RWPE2 (cell line): ENCODE measurements at regions not wholly inside any gene's neighbourhood (a gene's known extent, or its start where the extent isn't known, plus 50 kb on each side); places are given as distances from the start of the nearest gene placed in this dataset.

Experiments
- ATAC-seq: fragments of 200-7000 bp; cut with Tn5 transposase; 3 replicates; pipeline ENCODE4 v1.9.1; 2021; ENCODE audit warnings: low read depth
- DNase-seq: peaks from one replicate; pipeline ENCODE4 v3.0.0-alpha.2; 2020; ENCODE audit warnings: low spot score
- H3K27ac ChIP-seq: fragments of 450-650 bp; 2 replicates; pipeline ENCODE4 v1.5.1; 2017; ENCODE audit warnings: mild to moderate bottlenecking; ENCODE audit not compliant: poor library complexity, severe bottlenecking
- H3K27me3 ChIP-seq: fragments of 250-450 bp; sonication (Bioruptor Pico); 2 replicates; pipeline ENCODE4 v1.5.1; 2021; ENCODE audit warnings: mild to moderate bottlenecking, moderate library complexity; ENCODE audit not compliant: insufficient read depth, poor library complexity, severe bottlenecking
- H3K36me3 ChIP-seq: fragments of 250-450 bp; sonication (Bioruptor Pico); 2 replicates; pipeline ENCODE4 v1.5.1; 2020; ENCODE audit warnings: low read depth, mild to moderate bottlenecking, moderate library complexity
- H3K4me1 ChIP-seq: fragments of 250-450 bp; sonication (Bioruptor Pico); 2 replicates; pipeline ENCODE4 v1.5.1; 2021; ENCODE audit warnings: mild to moderate bottlenecking, moderate library complexity; ENCODE audit not compliant: insufficient read depth, poor library complexity, severe bottlenecking
- H3K4me3 ChIP-seq: fragments of 250-450 bp; sonication (Bioruptor Pico); 2 replicates; pipeline ENCODE4 v1.5.1; 2021; ENCODE audit warnings: mild to moderate bottlenecking, moderate library complexity; ENCODE audit not compliant: severe bottlenecking
- H3K9me3 ChIP-seq: fragments of 250-450 bp; sonication (Bioruptor Pico); 2 replicates; pipeline ENCODE4 v1.5.1; 2021; ENCODE audit warnings: mild to moderate bottlenecking, moderate library complexity; ENCODE audit not compliant: severe bottlenecking
- TF ChIP-seq, protein P1 (sequence below): fragments of 450-650 bp; IDR thresholded peaks from one replicate; pipeline ENCODE4 v1.5.1; 2017; ENCODE audit warnings: mild to moderate bottlenecking, moderate library complexity; ENCODE audit not compliant: poor library complexity, severe bottlenecking

- peaks cover 25% of the 10 kb centered on the region for H3K4me1 ChIP-seq
- TF ChIP-seq, protein P1, sequence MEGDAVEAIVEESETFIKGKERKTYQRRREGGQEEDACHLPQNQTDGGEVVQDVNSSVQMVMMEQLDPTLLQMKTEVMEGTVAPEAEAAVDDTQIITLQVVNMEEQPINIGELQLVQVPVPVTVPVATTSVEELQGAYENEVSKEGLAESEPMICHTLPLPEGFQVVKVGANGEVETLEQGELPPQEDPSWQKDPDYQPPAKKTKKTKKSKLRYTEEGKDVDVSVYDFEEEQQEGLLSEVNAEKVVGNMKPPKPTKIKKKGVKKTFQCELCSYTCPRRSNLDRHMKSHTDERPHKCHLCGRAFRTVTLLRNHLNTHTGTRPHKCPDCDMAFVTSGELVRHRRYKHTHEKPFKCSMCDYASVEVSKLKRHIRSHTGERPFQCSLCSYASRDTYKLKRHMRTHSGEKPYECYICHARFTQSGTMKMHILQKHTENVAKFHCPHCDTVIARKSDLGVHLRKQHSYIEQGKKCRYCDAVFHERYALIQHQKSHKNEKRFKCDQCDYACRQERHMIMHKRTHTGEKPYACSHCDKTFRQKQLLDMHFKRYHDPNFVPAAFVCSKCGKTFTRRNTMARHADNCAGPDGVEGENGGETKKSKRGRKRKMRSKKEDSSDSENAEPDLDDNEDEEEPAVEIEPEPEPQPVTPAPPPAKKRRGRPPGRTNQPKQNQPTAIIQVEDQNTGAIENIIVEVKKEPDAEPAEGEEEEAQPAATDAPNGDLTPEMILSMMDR = no peak
- no peaks in the 10 kb centered on the region for H3K36me3 ChIP-seq
- ATAC-seq (no peak), DNase-seq (no peak)
- H3K9me3 ChIP-seq = no peaks in the 10 kb centered on the region
- H3K27me3 ChIP-seq = no peaks in the 10 kb centered on the region
- H3K4me3 ChIP-seq = no peak overlapping the region
- H3K27ac ChIP-seq = peak overlapping the region; percentile 75
Observed at GRCh38 chr13:33493672-33494365, 208.3 kb upstream of the STARD13 start.

- Histone ChIP-seq H3K9me3 (no peaks in the 10 kb centered on the region), H3K36me3 (no peaks in the 10 kb centered on the region), H3K27ac (peak overlapping the region; percentile 75), H3K4me3 (no peak overlapping the region), H3K27me3 (no peaks in the 10 kb centered on the region), H3K4me1 (peaks cover 25% of the 10 kb centered on the region)
- TF ChIP-seq, protein P1 = no peak
- no peak for DNase-seq
- peak; percentile 96 for ATAC-seq
Observed at GRCh38 chr13:33494596-33495204, 209.1 kb upstream of the STARD13 start.

GRCh38 chr13:33496336-33496735 is 210.8 kb upstream of the STARD13 start:
- Histone ChIP-seq H3K9me3 (no peaks in the 10 kb centered on the region), H3K4me1 (peaks cover 25% of the 10 kb centered on the region), H3K27me3 (no peaks in the 10 kb centered on the region), H3K4me3 (no peak overlapping the region), H3K36me3 (no peaks in the 10 kb centered on the region), H3K27ac (no peak overlapping the region)
- ATAC-seq (no peak), DNase-seq (no peak)
- TF ChIP-seq, protein P1 = no peak

DNA sequence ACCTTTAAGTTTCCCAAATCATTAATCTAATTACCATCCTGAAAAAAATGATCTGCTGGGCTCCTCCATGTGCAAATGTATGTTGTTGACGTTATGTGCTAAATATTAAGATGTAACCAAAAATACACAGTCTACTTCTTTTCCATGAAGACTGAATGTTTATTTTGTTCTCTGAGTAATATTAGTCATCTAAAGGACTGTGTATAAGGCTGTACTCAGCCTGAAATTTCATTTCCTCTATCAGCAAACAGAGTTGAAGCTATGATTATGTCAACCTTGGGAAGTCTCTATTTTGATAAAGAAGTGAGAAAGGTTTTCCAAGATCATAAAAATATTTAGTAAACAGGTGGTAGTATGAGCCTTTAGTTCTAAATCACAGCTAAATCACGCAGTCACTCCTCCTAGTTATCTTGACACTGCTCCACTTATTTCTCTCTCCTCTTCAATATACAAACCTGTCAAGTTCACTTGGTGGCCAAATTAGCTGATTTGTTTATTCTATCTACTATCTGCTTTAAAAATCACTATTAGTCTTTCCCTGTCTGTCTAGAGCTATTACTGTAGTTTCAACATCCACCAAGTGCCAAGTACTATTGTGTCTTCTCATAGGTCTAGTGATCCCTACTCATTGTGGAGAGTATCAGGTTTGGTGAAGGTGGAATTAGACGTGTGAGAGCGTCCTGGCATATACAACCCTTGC is 211.7 kb upstream of the STARD13 start:
- ATAC-seq (peak; percentile 54; the same call in 2 of the 3 replicates), DNase-seq (no peak)
- Histone ChIP-seq H3K36me3 (no peaks in the 10 kb centered on the region), H3K9me3 (no peaks in the 10 kb centered on the region), H3K4me1 (peaks cover 25% of the 10 kb centered on the region), H3K27me3 (no peaks in the 10 kb centered on the region), H3K27ac (peak overlapping the region; percentile 10), H3K4me3 (no peak overlapping the region)
- TF ChIP-seq, protein P1 = no peak
